ENCODE measurements at regions not wholly inside any gene's neighbourhood (a gene's known extent, or its start where the extent isn't known, plus 50 kb on each side); places are given as distances from the start of the nearest gene placed in this dataset.
"Not testable (repeated sequence)": the region's sequence is repeated elsewhere in the genome, so short reads cannot be mapped to it uniquely, and the experiment has no call there.

GRCh38 chr6:43932259-43933147 lies 162.5 kb downstream of the VEGFA start:
- no peak for DNase-seq

DNA sequence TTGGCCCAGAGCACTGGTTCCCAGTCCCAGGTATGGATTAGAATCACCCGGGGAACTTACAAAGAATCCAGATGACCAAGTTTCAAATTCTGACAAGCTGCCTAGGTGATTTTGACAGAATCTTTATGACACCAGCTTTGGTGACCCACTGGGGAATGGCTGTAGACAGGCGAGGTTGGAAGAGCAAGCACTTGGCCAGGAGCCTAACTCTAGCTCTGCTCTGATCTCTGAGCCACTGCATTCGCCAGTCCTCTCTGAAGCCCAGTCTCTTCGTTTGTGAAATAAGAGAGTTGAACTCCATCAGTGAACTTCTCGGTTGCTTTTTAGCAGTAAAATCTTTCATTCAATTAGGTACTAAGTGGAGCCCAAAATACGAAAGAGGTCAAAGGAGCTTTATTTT lies 161.2 kb downstream of the VEGFA start:
- no peak for DNase-seq

- no peak for DNase-seq
Observed at GRCh38 chr6:43930440-43931154, 160.6 kb downstream of the VEGFA start.

- no peak for DNase-seq
Observed at GRCh38 chr6:43929511-43929910, 159.5 kb downstream of the VEGFA start.

DNA sequence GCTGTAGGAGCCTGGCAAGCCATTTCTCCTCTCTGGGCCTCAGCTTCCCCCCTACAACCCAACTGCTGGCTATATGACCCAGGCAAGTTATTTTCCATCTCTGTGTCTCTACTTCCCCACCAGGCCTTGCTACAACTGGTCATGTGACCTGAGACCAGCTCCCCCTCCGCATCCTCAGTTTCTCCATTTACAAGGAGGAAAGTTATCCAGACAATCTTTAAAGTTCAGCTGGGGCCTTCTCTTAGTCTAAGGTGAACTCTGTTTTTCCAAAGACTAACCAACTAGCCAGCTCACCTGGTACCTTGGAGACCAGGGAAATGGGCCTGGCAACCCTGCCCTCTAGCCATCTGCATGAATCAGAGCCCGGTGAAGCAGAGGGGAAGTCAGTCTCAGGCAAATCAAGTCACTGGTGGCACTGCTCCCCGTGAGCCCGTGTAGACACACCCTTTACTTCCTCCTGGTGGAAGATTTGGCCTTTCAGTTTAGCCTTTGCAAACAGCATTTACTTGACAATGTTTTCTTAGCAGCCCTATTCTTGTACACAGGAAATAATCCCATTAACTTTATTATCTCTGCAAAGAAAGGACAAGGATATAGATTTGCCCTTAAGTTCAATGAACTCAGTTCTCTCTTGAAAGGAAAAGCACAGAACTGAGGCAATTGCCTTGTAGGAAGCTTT lies 157.7 kb downstream of the VEGFA start:
- no peak for DNase-seq

DNA sequence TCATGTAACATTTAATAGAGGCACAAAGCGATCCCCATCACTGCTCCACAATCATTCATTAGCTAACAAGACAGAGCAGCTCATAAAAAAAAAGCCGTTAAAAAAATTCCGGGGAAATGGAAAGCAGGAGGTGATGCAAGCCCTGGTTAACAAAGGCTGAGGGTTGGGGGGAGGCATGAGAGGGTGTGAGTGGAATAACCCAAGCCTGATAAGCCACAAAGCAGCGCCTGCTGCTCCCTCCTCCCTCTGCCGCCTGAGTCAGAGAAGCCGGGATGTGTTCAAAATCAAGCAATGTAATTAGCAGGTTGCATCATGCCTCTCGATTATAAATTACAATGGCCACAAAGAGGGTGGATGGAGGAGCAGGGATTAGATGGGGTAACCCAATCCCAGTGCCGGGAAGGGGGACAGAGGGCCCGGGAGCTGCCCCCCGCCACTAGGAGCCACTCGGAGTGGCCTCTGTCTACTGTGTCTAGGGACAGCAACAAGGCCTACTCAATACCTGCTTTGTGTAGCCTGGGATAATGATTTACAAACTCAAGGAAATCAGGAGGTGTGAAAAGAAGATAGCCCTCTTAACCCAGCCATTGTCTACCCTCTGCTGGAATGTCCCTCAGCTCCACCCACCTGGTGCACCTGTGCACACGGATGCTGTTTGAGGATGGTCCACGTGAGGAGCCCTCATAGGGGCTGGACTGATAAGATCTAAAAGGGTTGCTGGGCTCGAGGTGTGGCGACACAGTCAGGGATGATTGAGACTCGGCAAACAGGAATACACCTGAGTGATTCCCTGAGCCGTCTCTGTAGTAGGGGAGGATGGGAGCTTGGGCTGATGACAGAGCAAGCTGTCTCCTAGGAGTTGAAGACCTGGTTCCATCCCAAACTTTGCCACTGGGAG lies 156.9 kb downstream of the VEGFA start:
- no peak for DNase-seq

DNA sequence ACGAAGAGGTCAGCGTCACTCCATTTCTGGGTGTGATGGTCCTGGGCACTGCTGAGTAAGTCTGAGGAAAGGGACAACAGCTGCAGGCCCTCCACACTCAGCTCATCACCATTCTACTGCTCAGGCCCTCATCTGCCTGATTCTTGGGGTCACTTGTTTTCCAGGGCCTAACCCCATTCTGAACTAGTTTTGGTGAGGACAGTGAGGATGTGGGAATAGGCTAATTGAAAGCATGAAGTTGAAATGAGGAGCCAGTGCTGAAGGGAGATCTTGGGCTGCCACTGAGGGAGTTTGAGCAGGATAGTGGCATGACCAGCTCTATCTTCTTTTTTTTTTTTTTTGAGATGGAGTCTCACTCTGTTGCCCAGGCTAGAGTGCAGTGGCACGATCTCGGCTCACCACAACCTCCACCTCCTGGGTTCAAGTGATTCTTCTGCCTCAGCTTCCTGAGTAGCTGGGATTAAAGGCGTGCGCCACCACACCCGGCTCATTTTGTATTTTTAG lies 155.7 kb downstream of the VEGFA start:
- not testable (repeated sequence) for DNase-seq

DNA sequence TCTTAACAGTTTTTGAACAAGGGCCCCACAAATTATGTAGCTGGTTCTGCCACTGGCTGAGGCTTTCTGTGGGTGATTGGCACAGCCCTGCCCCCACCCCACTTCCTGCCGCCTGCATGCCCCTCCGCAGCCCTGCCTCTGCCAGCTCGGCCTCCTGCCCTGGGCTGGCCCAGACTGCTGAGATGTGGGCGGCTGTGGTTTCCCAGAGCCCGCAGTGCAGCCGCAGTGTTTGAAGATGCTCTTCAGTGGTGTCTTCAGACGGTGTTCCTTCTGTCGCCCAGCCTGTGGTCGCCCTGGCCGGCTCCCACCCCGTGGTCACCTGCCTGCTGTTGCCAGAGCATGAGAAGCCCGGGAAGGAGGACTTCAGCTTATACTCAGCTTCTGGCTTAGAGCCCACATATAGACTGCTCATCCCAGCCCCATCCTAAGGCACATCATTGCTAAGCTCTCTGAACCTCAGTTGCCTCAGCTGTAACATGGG lies 154.3 kb downstream of the VEGFA start:
- no peak for DNase-seq

GRCh38 chr6:43923376-43924221 lies 153.6 kb downstream of the VEGFA start:
- no peak for DNase-seq

DNA sequence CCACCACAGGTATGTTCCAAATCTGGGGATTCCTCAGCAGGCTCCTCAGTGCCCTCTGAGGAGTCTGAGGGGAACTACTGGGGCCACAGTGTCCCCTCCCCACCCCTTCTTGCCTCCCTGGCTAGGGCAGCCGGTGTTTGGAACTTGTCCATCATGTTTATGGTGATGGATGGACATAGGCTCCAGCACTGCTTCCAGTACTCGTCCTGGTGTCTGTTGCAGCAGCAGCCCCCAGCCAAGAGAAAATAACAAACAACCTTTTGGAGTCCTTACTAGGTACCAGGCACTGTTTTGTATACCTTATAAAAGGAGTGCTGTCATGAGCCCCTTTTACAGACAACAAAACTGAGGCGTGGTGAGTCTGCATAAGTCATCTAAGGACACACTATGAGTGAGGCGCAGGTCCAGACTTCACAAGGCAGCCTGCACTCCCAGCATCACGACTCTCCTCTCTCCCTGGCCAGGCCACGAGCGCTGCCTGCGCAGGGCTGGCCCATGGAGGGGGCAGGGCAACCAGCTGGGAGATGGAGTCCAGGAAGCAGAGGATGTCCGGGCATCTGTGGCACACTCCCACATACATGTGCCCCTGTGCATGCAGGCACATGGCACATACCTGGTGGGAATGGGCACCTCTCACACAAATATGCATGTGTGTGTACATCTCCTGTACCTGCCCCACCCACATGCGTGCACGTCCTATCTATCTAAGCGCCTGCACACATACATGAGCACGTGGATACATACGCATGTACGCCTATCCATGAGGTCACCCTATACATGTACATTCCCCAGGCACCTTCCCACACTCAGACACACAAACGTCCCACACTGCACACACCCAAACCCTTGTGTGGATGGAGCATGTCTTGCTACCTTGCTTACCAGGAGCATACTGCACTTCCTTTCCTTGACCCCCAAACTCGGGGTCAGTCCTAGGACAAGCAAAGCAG lies 152.7 kb downstream of the VEGFA start:
- no peak for DNase-seq

- DNase-seq, result no peak
Observed at GRCh38 chr6:43921548-43922425, 151.8 kb downstream of the VEGFA start.

GRCh38 chr6:43921039-43921438 lies 151.0 kb downstream of the VEGFA start:
- no peak for DNase-seq

DNA sequence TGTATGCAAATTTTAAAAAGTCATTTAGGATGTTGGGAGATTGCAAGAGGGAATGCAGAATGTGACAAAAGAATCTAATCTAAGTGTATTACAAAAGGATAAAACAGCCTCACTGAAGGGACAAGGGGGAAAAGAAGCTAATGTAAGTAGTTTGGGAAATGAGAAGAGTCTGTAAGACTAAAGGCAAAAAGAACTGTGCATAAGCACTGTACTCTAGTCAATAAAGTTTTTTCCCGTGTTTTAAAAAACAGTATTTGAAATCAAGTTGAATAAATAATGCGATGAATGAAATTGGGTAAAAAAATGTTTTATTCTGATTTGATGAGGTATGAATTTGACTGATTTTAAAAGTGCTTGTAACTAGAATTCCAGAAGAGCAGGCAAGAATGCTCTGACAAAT lies 149.8 kb downstream of the VEGFA start:
- DNase-seq, result no peak

- no peak for DNase-seq
Observed at GRCh38 chr6:43917878-43918382, 147.9 kb downstream of the VEGFA start.

DNA sequence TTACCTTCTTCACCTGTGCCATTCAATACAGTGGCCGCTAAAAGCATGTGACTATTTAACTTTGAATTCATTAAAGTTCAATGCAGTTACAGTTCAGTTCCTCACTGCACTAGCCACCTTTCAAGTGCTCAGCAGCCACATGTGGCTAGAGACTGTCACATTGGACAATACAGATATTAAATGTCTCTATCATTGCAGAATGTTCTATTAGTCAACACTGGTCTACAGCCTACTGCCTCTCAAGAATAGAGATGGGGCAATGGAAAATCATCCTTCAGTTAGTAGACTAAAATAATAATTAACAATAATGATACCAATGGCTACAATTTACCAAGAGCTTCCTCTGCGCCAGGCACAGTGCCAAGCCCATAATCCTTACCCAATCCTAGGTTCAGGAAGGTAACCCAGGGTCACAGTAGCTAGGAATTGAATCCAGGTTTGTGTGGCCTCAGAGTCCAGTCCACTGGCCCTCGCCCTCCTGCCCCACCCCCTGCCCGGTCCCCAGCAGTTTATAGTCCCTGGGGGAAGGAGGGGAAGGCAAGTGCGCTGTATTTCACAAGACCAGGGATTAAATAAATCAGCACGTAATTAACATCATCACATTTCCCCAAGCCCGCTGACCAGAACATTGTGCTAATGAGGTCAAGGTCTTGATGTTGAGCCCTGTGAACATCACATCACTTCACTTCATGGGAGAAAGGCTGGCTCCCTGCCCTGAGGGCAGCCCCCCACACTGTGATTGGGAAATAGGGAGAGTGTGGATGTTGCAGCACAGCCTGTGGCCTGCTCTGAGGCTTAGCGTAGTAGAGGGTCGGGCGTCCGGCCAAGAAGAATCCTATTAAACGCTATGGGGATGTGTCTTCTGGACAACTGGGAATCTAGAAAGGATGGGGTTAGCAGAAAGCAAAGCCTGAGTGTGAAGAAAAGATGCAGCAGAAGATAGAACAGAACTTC lies 147.2 kb downstream of the VEGFA start:
- no peak for DNase-seq

DNA sequence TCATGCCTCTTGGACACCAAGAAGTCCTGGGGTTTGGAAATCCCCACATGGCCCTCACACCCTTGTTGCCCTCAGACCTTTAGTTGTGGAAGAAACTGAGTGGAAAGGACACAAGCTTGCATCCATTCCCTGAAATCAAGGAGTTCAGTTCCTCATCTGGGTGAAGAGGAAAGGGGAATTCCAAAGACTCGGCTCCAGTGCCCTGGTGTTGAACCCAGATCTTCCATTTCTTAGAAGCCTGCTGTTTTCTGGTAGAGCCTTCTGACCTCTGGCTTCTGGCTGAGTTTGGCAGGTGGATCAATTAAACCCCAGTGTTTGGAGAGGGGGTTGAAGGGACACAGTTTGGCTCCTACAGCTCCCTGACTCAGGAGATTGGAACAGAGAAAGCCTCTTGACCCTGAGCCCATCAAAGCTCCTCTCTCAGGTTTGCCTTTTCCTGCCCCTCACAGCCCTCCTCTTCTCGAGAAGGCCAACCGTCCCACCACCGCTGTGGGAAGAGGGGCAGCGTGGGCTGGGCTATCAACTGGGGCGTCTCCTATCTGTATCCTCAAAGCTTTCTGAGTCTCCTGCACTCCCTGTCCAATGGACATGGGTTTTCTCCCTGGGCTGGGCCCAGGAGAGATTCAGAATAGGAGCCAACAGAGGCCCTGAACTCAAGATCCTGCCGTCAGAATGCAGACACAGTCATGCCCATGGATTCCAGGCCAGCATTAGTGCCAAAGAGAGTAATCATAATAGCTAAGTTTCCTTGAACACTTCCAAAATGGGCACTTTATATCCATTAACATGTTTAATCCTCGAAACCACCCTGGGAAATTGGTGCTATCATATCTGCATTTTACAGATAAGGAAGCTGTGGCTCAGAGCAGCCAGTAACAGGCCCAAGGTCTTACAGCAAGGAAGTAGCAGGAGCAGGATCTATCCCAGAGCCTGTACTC lies 146.2 kb downstream of the VEGFA start:
- no peak for DNase-seq

Data from SHP77 (cell line).